ENCODE measurements at regions not wholly inside any gene's neighbourhood (a gene's known extent, or its start where the extent isn't known, plus 50 kb on each side); places are given as distances from the start of the nearest gene placed in this dataset.
"Not testable (repeated sequence)": the region's sequence is repeated elsewhere in the genome, so short reads cannot be mapped to it uniquely, and the experiment has no call there.

DNA sequence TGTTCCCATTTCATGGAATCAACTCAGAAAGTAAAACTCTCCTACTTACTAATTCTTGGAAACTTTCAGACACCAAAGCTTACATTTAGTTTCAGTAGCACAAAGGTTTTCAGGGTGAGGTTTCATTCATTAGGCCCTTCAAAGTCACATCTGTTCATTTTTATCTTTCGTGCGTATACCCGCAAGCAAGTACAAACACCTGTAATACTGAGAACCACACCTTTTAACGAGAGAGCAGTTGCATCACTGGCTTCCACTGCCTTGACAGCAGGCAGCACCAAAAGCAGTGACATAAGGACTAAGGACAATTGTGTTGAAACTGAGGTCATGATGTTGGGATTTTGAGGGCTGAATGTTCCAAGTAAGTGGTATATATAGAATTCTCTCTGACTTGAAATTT is 60.5 kb downstream of the GOLGA6L22 start:
- not testable (repeated sequence) for DNase-seq

DNA sequence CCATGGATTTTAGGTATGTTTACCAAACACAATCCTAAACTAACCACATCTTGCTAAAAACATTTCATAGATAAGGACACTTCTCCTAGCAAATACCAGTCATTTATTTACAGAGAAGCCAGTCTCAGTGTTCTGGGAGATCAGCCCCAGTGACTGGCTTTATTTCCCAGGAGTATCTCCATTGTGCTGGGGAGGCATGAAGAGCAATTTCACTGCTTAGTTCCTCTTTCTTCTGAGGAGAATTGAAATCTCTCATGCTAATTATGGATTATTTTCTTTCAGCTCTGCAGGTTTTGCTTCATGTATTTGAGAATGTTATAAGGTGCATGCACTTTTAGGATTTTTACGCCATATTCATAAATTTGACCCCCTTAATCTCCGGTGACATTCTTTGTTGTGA is 67.8 kb downstream of the GOLGA6L22 start:
- DNase-seq: not testable (repeated sequence)

DNA sequence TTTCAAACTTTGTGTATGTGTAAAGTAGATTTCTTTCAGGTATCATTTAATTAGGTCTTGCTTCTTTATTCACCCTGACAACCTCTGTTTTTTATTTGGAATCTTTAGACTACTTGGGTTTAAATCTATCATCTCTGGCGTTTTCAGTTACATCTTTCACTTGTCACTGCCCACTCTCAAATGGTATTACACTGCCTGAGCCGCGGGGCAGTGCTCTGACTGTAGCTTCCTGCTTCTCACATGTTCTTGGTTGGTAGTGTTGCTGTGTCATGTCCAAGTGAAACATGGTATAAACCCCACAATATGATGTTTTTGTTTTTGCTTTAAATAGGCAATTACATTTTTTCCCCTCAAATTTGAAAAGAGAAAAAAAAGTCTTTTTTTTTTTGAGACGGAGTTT is 68.3 kb downstream of the GOLGA6L22 start:
- DNase-seq: not testable (repeated sequence)

DNA sequence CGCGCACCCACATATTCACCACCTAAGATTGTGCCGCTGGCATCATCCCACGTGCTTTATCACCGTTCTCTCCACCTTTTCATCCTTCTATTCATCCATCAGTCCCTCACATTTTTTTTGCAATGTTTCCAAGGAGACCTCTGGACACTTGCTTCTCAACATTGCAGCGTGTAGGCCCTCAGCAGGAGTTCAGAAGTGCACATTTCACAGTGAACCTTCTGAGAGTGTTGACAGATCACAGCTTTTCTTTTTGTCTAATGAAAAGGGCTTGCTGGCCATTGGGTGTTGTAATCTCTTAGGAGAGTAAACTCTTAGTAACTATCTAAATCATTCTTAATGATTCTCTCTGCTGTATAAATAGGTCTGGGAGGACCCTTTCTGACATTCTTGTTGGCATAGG is 70.5 kb downstream of the GOLGA6L22 start:
- DNase-seq: not testable (repeated sequence)

DNA sequence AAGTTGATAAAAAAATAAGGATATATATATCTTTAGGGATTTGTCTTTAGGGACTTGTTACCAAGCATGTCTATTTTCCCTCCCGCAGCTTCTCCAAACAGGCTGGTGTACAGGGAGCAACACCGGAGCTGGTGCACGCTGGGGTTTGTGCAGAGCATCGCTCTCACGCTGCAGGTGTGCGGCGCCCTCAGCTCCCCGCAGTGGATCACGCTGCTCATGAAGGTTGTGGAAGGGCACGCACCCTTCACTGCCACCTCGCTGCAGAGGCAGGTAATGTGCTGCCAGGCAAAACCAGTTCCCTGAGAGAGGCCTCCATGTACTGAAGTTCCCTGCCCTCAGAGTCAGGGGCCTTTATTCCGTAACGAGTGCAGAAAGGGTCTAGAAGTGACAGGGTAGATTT is 101.0 kb downstream of the GOLGA6L22 start:
- DNase-seq: not testable (repeated sequence)

DNA sequence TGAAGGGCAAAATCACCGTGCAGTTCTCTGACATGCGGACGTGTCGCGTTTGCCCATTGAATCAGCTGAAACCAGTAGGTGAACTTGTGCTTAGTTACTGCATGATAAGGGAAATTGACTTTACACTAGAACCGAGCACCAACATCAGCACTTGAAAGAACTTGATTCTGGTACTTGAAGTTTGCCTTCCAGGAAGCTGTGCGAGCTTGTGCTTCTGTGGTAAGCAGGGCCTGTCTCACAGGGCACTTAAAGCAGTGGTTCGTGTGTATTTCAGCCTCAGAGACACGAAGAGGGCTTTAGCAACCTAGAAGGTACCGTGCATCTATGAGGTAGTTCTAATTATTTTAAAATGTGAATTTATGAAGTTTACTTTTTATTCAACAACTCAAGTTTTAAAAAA is 103.0 kb downstream of the GOLGA6L22 start:
- DNase-seq: not testable (repeated sequence)

DNA sequence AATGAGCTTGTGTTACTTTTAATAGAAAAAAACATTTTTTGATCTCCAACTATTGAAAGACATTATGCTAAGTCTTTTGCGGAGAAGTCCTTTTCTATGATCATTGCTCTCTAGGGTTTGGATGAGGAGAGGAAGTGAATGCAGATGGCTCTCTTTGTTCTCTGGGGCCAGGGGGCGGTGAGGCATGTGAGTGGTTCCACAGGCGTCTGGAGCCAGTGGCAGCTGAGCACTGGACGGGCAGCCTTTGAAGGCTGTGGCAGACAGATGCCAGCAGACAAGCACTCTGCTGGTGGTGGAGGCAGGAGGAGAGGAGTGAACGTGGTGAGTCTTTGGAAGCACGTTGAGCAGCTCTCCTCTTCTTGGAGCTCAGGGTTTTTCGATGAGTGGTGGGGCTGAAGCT is 107.8 kb downstream of the GOLGA6L22 start:
- DNase-seq: not testable (repeated sequence)

DNA sequence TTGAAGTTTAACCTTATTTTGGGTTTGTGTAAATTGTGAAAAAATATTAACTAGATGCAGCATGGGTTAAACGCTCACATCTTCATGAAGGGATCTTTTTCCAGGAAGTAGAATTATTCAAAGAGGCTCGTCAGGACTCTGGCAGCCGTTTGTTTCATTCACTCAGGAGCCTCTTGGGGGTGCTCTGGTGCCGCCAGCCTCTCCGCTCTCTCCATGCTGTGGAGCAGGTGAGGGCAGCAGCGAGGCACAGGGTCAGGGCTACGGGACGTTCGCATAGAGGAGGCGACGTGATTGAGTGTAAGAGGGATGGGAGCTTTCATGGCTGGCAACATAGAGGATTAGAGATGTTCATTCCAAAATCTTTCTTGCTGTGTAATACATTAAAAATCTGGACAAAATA is 110.8 kb downstream of the GOLGA6L22 start:
- not testable (repeated sequence) for DNase-seq

DNA sequence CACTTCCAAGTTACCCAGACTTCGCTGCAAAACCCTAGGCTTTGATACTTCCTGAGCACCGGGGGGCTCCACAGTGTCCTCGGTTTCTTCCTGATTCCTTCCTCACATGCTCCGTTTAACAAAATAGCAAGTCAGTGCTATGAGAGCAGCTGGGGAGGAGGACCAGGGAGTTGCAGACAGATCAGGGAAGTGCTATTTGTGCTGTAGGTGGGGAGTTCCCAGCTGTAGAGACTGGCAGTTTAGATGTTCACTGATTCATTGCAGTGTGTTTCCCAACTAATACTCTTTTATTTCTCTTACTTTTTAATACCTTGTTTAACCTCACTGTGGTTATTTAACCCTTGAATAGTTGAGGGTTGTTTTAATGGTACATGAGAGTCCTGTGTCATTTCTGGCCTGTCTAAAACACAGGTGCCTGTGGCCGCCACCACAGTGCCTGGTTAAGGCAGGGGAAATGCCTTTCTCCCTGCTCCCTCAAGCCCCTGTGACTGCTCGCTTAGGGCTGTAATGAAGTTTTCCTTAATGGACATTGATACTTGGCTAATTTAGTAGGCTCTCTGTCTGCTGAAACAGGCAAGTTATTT is 113.5 kb downstream of the GOLGA6L22 start:
- DNase-seq: not testable (repeated sequence)

DNA sequence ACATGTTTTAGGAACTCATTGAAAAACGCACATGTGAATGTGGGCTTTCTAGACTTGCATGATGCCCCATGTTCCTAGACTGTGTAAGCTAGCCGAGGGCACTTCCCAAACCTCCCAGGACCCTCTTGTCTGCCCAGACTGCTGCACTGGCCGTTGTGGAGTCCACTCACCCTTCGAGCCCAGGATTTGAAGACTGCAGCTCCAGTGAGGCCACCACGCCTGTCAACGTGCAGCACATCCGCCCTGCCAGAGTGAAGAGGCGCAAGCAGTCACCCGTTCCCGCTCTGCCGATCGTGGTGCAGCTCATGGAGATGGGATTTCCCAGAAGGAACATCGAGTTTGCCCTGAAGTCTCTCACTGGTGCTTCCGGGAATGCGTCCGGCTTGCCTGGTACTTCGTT is 114.1 kb downstream of the GOLGA6L22 start:
- DNase-seq: not testable (repeated sequence)

DNA sequence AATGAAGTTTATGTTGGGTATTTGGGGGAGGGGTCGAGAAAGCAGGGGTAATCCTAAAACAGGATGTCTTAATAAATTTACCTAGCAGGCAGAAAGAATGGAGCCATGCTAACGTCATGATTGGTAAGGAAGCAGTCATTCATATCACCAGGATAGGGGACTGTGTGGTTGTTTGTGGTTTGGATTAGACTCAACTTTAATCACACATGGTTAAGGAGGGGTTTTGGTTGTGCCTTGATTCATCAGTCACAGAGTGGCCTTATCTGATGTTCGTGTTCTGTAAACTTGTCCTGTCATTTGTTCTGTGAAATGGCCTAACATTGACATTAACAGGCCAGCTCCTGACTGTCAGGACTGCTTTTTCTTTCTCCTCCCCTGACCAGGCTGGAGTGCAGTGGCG is 119.1 kb downstream of the GOLGA6L22 start:
- DNase-seq: not testable (repeated sequence)

DNA sequence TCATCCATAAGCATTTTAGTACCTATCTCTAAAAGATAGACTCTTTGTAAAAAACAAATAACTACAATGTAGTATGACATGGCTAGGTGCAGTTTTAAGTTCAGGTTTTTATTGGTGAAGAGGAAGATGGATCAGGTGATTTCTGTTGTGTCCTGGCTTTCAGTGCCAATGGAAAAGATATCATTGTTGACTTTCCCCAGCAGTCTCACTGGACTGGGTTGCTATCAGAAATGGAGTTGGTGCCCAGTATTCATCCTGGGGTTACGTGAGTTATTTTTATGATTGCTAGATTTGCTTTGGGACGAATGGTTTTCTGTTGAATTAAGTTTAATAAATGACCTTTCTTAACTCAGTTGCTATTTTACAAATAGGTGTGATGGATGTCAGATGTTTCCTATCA is 120.5 kb downstream of the GOLGA6L22 start:
- DNase-seq: not testable (repeated sequence)

DNA sequence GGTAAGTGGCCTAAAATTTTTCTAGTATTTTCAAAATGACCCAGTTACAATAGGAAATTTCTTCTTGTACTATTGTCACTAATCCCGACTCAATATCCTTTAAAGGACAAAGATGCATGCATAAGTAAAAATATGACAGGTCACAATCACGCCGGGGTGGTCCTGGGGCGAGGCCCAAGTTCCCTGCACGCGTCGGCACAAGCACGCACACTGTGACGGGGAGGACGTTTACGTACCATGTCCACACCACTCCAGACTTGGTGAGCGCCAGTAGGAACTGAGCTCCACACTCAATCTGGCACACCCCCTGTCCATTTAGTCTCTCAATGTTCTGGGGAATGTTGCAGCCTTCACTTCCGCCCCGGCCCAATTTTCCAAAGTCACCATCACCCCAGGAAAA is 128.7 kb downstream of the GOLGA6L22 start:
- DNase-seq: not testable (repeated sequence)

DNA sequence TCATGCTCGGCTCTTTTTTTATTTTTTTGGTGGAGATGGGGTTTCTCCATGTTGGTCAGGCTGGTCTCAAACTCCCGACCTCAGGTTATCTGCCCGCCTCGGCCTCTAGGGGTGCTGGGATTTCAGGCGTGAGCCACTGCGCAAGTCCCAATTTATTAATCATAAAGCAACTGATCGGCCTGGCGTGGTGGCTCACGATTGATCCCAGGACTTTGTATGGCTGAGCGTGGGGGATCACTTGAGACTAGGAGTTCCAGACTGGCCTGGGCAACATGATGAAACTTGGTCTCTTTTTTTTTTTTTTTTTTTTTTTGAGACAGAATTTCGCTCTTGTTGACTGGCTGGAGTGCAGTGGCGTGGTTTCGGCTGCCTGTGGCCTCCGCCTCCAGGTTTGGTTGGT is 139.8 kb downstream of the GOLGA6L22 start:
- not testable (repeated sequence) for DNase-seq

DNA sequence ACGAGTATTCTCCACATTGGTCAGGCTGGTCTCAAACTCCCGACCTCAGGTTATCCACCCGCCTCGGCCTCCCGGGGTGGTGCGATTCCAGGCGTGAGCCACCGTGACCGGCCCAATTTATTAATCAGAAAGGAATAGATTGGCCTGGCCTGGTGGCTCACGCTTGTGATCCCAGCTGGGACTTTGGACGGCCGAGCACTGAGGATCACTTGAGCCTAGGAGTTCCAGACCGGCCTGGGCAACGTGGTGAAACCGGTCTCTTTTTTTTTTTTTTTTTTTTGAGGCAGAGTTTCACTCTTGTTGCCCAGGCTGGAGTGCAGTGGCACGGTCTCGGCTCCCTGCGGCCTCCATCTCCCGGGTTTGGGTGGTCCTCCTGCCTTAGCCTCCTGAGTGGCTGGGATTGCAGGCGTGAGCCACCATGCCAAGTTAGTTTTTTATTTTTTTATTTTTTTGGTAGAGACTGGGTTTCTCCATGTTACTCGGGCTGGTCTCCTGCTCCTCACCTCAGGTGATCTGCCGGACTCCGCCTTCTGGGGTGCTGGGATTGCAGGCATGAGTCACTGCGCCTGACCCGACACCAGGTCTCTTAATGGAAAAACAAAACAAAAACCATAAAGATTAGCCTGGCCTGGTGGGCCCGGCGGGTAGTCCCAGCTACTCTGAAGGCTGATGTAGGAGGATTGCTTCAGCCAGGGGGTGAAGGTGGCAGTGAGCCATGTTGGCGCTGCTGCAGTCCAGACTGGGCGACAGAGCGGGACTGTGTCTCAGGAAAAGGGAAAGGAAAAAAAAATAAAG is 141.0 kb downstream of the GOLGA6L22 start:
- not testable (repeated sequence) for DNase-seq

DNA sequence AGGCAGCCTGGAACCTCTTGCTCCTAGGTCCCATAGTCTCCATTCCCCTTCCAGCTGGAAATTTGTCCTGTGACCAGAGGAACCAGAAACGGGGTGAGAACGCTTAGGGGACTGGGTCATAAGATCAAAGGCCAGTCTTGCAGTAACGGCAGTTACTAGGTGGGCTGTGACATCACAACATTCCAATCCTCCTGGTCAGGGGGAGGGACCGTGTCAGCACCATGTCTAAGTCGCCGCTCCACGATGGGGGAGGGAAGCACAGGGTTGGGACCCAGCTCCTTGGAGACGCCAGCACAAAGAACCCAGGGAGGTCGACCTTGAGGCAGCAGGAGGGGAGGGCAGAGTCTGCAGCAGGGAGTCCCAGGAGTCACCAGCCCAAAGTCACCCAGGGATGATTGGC is 158.3 kb downstream of the GOLGA6L22 start:
- not testable (repeated sequence) for DNase-seq

DNA sequence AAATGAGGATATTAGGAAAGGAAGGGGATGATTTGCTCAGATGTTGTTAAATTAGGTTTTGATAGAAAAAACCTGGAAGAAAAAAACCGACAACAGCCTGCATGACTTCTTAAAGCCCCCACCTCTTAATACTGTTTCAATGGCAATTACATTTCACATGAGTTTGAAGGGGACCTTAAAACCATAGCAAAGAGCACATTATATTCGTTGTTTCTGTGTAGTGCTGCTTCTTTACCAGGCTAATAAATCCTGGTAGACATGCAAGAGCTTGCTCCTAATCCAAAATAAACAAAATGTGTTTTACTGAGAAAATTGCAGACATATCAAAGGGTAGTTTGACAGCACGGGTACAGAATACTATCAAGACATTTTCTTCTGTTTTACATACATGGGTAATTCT is 154.7 kb upstream of the NIPA1 start:
- DNase-seq: not testable (repeated sequence)

DNA sequence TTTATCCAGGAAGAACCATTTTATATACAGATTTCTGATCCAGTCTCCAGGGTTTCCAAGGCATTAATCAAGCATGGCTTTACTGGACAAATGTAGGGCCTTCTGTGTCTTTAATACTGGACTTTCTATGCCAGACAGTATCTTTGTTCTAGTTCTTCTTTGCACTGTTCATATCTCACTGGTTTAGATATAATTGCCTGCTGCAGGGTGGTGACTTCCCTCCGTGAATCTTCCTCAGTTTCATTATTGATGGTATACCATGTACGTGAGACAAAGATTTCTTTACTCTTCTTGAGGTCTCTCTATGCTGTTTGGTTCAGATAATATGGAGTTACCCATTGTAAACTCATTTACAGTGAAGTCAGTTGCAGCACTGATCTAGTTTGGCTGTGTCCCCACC is 146.5 kb upstream of the NIPA1 start:
- DNase-seq: not testable (repeated sequence)

DNA sequence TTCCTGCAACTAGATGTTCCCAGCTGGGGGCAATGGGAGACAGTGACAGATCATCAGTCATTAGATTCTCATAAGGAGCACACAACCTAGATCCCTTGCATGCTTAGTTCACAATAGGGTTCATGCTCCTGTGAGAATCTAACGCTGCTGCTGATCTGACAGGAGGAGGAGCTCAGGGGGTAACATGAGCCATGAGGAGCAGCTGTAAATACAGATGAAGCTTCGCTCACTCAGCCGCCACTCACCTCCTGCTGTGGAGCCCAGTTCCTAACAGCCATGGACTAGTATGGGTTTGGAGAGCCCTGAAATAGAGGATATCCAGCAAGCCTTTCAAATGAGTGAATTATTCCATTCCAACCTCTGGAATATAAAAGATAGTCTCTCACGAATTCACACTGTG is 137.0 kb upstream of the NIPA1 start:
- not testable (repeated sequence) for DNase-seq

DNA sequence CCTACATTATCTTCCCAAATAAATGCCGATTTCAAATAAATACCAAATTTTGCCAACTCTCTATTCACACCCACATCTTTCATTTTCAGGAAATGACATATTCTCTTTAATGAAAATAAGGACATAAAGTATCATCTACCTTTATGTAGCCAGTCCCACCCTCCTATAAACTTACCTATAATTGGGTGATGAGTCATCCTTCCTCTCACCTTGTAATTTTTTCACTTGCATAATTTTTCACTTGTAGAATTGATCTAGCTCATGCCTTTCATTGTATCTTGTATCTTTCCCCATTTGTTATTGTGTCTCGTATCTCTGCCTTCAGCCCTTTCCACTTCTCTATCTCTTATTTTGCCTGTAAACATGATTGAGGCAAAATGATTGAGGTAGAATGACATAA is 135.3 kb upstream of the NIPA1 start:
- not testable (repeated sequence) for DNase-seq

DNA sequence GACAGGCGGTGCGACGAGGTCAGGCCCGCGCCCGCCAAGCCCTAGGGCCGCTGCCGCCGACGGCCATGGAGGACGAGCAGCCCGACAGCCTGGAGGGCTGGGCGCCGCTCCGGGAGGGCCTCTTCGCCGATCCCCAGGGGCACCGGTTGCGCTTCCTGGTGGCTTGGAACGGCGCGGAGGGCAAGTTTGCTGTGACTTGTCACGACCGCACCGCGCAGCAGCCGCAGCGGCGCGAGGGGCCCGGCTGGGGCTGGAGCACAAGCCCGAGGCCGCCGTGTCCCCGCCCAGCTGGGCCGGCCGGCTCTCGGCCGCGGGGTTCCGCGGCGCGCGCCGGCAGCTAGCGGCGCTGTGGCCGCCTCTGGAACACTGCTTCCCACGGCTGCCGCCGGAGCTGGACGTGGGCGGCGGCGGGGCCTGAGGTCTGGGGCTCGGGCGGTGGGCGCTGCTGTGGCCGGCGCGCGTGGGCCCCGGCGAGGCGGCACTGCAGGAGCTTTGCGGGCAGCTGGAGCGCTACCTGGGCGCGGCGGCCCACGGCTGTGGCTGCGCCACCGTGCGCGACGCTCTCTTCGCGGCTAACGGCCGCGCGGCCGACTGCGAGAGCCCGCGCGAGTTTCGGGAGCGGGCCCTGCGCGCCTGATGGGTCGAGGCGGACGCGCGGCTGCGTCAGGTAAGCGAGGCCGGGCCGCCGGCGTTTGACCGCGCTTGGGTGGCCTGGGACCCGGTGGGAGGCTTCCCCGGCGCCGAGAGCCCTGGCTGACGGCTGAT is 122.0 kb upstream of the NIPA1 start:
- DNase-seq: peak; percentile 20

DNA sequence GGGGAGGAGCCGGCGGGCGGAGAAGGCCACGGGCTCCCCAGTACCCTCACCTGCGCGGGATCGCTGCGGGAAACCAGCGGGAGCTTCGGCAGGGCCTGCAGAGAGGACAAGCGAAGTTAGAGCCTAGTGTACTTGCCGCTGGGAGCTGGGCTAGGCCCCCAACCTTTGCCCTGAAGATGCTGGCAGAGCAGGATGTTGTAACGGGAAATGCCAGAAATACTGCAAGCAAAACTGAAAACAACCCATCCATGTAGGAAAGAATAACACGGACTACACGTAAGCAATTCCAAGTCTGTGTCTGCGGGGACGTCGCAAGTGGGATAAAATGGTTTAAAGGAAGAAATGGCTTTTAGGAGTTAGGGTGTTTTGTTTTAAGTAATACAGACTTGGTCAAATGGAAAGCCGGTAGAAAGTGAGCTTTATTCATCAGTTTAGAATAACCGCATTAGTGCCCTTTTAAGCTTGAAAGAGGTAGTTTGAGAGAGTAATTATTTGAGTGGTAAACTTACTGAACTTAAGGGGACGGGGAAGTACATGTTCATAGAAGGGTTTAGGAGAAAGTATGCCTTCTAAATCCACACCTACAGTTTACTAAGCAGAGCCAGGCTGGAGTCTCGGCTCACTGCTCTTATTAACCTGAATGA is 121.3 kb upstream of the NIPA1 start:
- not testable (repeated sequence) for DNase-seq

DNA sequence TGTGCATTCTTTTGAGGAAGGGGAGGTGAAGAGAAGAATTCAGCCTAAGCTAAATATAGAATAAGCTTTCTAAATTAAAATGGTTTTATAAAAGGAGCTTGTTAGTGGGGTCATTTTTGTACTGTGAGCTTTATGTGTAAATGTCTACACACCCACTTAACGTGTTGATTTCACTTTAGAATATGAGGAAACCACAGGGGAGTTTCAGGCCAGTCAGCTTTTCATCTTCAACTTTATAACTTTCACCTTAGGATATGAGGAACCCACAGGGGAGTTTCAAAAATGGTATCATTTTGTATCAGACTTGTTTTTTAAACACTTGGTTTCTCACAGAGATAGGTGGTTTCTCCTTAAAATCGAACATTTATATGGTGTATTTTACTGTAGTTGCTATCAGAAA is 120.7 kb upstream of the NIPA1 start:
- DNase-seq: not testable (repeated sequence)
